Bone marrow (tissue), 2 donors: ENCODE measurements at regions not wholly inside any gene's neighbourhood (a gene's known extent, or its start where the extent isn't known, plus 50 kb on each side); places are given as distances from the start of the nearest gene placed in this dataset.

ENCODE experiments used
- DNase-seq, 2 donors: peaks; one replicate each; lab custom pipeline; 2025; lab: John Stamatoyannopoulos, UW

DNA sequence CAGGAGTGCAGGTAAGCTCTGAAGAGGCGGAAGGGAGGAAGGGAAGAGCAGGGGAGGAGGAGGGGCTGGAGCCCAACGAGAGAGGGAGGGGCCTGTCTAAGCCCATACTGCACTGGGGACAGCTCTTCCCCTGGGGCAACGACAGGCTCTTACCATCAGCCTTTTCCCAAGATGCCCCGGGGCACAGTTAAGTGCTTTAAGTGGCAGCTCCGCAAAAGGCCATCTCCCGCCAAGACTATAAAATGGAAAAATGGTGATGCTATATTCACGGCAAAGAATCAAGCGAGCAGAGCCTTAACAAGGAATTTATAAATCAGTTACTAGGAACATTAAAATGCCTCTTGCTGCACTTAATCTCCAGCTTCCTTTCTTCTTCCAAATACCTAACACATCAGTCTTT, 110.2 kb upstream of the NLRP1 start:
- DNase-seq: no peak

DNA sequence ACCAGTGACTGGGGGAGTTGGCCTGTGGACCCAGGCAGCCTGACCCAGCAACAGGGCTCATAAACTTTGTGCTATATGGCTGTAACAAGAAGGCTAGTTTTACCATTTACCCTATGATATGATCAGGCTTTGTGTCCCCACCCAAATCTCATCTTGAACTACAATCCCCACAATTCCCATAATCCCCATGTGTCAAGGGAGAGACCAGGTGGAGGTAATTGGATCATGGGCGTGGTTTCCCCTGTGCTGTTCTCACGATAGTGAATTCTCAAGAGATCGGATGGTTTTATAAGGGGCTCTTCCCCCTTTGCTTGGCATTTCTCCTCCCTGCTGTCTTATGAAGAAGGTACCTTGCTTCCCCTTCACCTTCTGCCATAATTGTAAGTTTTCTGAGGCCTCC, 111.2 kb upstream of the NLRP1 start:
- no peak for DNase-seq

DNA sequence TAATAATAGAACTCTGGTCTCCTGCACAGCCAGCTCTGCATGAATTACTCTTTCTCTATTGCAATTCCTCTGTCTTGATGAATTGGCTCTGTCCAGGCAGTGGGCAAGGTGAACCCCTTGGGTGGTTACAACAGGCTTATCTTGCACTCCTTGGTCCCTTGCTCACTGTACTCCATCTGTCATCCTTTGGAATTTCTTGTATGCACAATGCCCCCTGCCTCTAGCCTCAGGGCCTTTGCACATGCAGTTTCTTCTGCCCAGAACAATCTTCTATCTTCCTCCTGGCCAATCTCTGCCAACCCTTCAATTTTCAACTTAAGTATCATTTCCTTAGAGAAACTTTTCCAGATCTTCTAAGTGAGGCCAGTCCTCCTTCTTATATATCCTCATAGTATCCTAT, 114.7 kb upstream of the NLRP1 start:
- DNase-seq: no peak

GRCh38 chr17:5699814-5700213, 115.5 kb upstream of the NLRP1 start:
- no peak for DNase-seq

GRCh38 chr17:5700745-5701144, 116.4 kb upstream of the NLRP1 start:
- no peak for DNase-seq

GRCh38 chr17:5701381-5701780, 117.1 kb upstream of the NLRP1 start:
- DNase-seq: no peak

- no peak for DNase-seq
These were observed 118.7 kb upstream of the NLRP1 start for GRCh38 chr17:5702951-5703510.

GRCh38 chr17:5703736-5704135, 119.4 kb upstream of the NLRP1 start:
- DNase-seq: no peak

GRCh38 chr17:5705081-5705875, 121.0 kb upstream of the NLRP1 start:
- DNase-seq: no peak

- DNase-seq: no peak
These were observed 121.7 kb upstream of the NLRP1 start for GRCh38 chr17:5705876-5706576.

- DNase-seq: peak; percentile 18 to 41
These were observed 122.4 kb upstream of the NLRP1 start for GRCh38 chr17:5706577-5707210.

DNA sequence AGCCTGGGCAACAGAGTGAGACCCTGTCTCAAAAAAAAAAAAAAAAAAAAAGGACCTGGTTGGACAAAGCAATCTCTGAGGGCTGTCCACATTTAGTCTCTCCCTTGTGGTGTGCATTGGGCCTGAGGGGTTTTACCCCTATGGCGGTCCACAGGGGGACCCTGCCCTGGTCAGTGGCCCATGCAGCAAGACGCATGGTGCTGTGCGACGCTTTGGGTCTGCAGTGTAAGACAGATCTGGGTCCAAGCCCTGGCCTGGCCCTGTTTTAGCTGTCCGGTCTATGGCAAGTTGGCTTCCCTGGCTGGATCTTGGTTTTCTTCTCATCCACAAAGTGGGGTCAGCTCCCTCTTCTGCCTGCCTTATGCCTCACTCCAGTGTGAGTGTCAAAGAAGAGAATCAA, 123.2 kb upstream of the NLRP1 start:
- DNase-seq: no peak

GRCh38 chr17:5708344-5708743, 124.0 kb upstream of the NLRP1 start:
- DNase-seq: no peak

GRCh38 chr17:5711344-5711743, 127.0 kb upstream of the NLRP1 start:
- no peak for DNase-seq

DNA sequence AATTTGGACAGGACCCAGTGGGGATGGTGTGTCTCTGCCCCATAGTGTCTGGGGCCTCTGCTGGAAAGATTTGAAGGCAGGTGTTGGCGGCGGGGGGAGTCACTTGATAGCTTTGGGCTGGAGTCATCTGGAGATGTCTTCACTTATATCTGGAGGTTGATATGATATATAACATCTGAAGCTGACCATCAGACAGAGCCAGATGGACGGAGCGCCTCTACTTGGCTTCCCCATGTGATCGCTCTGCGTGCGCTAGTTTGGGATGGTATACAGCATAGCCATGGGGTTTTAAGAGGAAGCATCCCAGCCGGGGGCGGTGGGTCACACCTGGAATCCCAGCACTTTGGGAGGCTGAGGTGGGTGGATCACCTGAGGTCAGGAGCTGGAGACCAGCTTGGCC, 130.7 kb upstream of the NLRP1 start:
- DNase-seq: no peak

GRCh38 chr17:5715478-5715877, 131.2 kb upstream of the NLRP1 start:
- DNase-seq: no peak

DNA sequence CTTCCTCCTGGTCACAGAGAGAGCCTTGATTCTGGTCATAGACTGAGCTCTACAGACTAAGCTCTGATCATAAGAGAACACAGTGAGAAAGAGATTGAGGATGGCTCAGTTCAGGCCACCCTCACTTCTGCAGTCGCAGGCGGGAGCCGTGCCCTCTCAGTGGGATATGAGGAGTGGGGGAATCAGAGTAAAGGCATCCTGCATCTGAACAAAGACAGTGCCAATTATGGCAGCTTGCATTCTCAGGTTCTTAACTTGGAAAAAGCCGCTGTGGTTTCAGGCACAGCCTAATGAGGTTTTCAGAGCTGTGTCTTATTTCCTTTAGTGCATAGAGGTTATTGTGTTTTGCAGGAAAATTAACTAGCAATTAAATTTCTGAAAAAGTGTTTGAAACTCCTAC, 134.4 kb upstream of the NLRP1 start:
- DNase-seq: no peak

- DNase-seq: no peak
These were observed 135.7 kb upstream of the NLRP1 start for GRCh38 chr17:5719976-5720375.

GRCh38 chr17:5730373-5730772, 146.1 kb upstream of the NLRP1 start:
- no peak for DNase-seq

- DNase-seq: no peak
These were observed 156.6 kb upstream of the NLRP1 start for GRCh38 chr17:5740937-5741336.

- no peak for DNase-seq
These were observed 157.5 kb upstream of the NLRP1 start for GRCh38 chr17:5741810-5742209.

- DNase-seq: no peak
These were observed 161.0 kb upstream of the NLRP1 start for GRCh38 chr17:5745111-5745813.
